OCI-LY1 (cell line): ENCODE measurements at regions not wholly inside any gene's neighbourhood (a gene's known extent, or its start where the extent isn't known, plus 50 kb on each side); places are given as distances from the start of the nearest gene placed in this dataset.

Experiments
- H2AFZ ChIP-seq: fragments of 200-600 bp; sonication (generic), shearing (Covaris generic); 2 replicates; pipeline ENCODE4 v1.6.0; 2014; ENCODE audit warnings: antibody characterized with exemption, mild to moderate bottlenecking, low read length
- H3F3A ChIP-seq: fragments of 200-600 bp; sonication (generic), shearing (Covaris generic); 2 replicates; pipeline ENCODE4 v1.6.0; 2014; ENCODE audit warnings: mild to moderate bottlenecking, antibody characterized with exemption, low read length, moderate library complexity; ENCODE audit not compliant: insufficient read depth
- H3K27ac ChIP-seq: fragments of 200-600 bp; sonication (generic); 2 replicates; pipeline ENCODE4 v1.5.1; 2014; ENCODE audit warnings: low read length, mixed run types, mild to moderate bottlenecking, low read depth; ENCODE audit not compliant: poor library complexity, severe bottlenecking
- H3K27me3 ChIP-seq: fragments of 200-600 bp; sonication (generic); 2 replicates; pipeline ENCODE4 v1.6.0; 2014; ENCODE audit warnings: antibody characterized with exemption, mild to moderate bottlenecking, low read length, moderate library complexity; ENCODE audit not compliant: insufficient read depth
- H3K36me3 ChIP-seq: fragments of 200-600 bp; sonication (generic); 2 replicates; pipeline ENCODE4 v1.6.1; 2014; ENCODE audit warnings: mild to moderate bottlenecking, antibody characterized with exemption, low read length, moderate library complexity, mixed read lengths; ENCODE audit not compliant: insufficient read depth
- H3K4me1 ChIP-seq: fragments of 200-600 bp; sonication (generic); 2 replicates; pipeline ENCODE4 v1.5.1; 2014; ENCODE audit warnings: mild to moderate bottlenecking, low read length, moderate library complexity; ENCODE audit not compliant: insufficient read depth, severe bottlenecking
- H3K4me2 ChIP-seq: fragments of 200-600 bp; sonication (generic), shearing (Covaris generic); 2 replicates; pipeline ENCODE4 v1.6.1; 2014; ENCODE audit warnings: low read length
- H3K4me3 ChIP-seq: fragments of 200-600 bp; sonication (generic); 2 replicates; pipeline ENCODE4 v1.5.1; 2014; ENCODE audit warnings: low read length, low read depth, mild to moderate bottlenecking, mixed read lengths; ENCODE audit not compliant: poor library complexity, severe bottlenecking
- H3K79me2 ChIP-seq: fragments of 200-600 bp; shearing (Covaris generic); 2 replicates; pipeline ENCODE4 v1.6.1; 2016; ENCODE audit warnings: mixed run types, low read length, mixed read lengths; ENCODE audit not compliant: insufficient read depth
- H3K9ac ChIP-seq: fragments of 200-600 bp; sonication (generic), shearing (Covaris generic); 2 replicates; pipeline ENCODE4 v1.6.1; 2014; ENCODE audit warnings: mild to moderate bottlenecking, low read length, mixed read lengths
- H3K9me2 ChIP-seq: fragments of 200-600 bp; sonication (generic), shearing (Covaris generic); 2 replicates; pipeline ENCODE4 v1.6.1; 2014; ENCODE audit warnings: low read depth, mild to moderate bottlenecking, low read length, mixed read lengths
- H3K9me3 ChIP-seq: fragments of 200-600 bp; shearing (Covaris generic); 2 replicates; pipeline ENCODE4 v1.6.1; 2014; ENCODE audit warnings: low read length, mixed read lengths
- H4K20me1 ChIP-seq: fragments of 200-600 bp; sonication (generic), shearing (Covaris generic); 2 replicates; pipeline ENCODE4 v1.6.0; 2016; ENCODE audit warnings: mild to moderate bottlenecking, low read length; ENCODE audit not compliant: insufficient read depth
- CTCF ChIP-seq: fragments of 200-600 bp; sonication (generic), shearing (Covaris generic); IDR thresholded peaks from 2 replicates; pipeline ENCODE4 v1.5.1; 2017; ENCODE audit warnings: mild to moderate bottlenecking, antibody characterized with exemption, low read length, moderate library complexity, mixed read lengths
- EZH2 ChIP-seq: fragments of 200-600 bp; sonication (generic), shearing (Covaris generic); IDR thresholded peaks from 2 replicates; pipeline ENCODE4 v1.8.0; 2017; ENCODE audit warnings: borderline replicate concordance, mixed run types, mild to moderate bottlenecking, antibody characterized with exemption, low read length, moderate library complexity, mixed read lengths

DNA sequence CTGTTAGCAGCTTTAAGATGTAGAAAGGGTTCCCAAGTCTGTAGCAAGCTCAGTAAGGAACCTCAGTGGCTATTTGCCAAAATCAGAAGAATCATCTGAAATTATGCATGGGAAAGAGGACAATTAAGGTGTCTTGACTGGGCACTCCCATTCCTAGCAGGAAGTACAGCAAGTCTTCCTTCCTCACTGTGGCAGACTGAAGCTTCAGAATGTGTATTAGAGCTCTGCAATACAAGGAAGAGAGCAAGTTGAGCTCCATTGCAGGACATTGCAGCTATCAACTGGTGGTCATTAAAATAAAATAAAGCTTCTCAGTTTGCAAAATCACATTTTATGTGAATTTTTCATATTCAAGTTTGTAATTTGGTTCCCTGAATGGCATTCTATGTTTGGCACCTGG is 200.5 kb upstream of the CHAC2 start:
- Histone ChIP-seq H3K4me2 (no peak overlapping the region), H3K4me1 (no peaks in the 10 kb centered on the region), H3K9me3 (no peaks in the 10 kb centered on the region), H2AFZ (no peak overlapping the region), H3K9me2 (no peaks in the 10 kb centered on the region), H4K20me1 (no peaks in the 10 kb centered on the region), H3F3A (no peaks in the 10 kb centered on the region), H3K9ac (no peak overlapping the region), H3K36me3 (no peaks in the 10 kb centered on the region), H3K27ac (no peak overlapping the region), H3K4me3 (no peak overlapping the region), H3K27me3 (no peaks in the 10 kb centered on the region), H3K79me2 (no peaks in the 10 kb centered on the region)
- TF ChIP-seq CTCF (no peak), EZH2 (no peak)

GRCh38 chr2:53562407-53562806 is 205.2 kb upstream of the CHAC2 start:
- Histone ChIP-seq H3K27ac (no peak overlapping the region), H3K36me3 (no peaks in the 10 kb centered on the region), H3K9me2 (no peaks in the 10 kb centered on the region), H3K9me3 (no peaks in the 10 kb centered on the region), H3K4me2 (no peak overlapping the region), H3K79me2 (no peaks in the 10 kb centered on the region), H3F3A (no peaks in the 10 kb centered on the region), H3K4me3 (no peak overlapping the region), H3K9ac (no peak overlapping the region), H3K4me1 (no peaks in the 10 kb centered on the region), H4K20me1 (no peaks in the 10 kb centered on the region), H3K27me3 (no peaks in the 10 kb centered on the region), H2AFZ (no peak overlapping the region)
- TF ChIP-seq CTCF (no peak), EZH2 (no peak)

- Histone ChIP-seq H3F3A (no peaks in the 10 kb centered on the region), H3K9me2 (no peaks in the 10 kb centered on the region), H3K79me2 (no peaks in the 10 kb centered on the region), H2AFZ (no peak overlapping the region), H3K9ac (no peak overlapping the region), H3K27me3 (no peaks in the 10 kb centered on the region), H4K20me1 (no peaks in the 10 kb centered on the region), H3K36me3 (no peaks in the 10 kb centered on the region), H3K9me3 (no peaks in the 10 kb centered on the region), H3K4me2 (no peak overlapping the region), H3K4me1 (no peaks in the 10 kb centered on the region), H3K27ac (no peak overlapping the region), H3K4me3 (no peak overlapping the region)
- TF ChIP-seq CTCF = no peak
- no peak for TF ChIP-seq EZH2
Observed at GRCh38 chr2:53561155-53561554, 206.4 kb upstream of the CHAC2 start.
